ACC112 (cell line): ENCODE measurements at regions not wholly inside any gene's neighbourhood (a gene's known extent, or its start where the extent isn't known, plus 50 kb on each side); places are given as distances from the start of the nearest gene placed in this dataset.
"Not testable (repeated sequence)": the region's sequence is repeated elsewhere in the genome, so short reads cannot be mapped to it uniquely, and the experiment has no call there.

Experiments
- H2AFZ ChIP-seq: fragments of 200-600 bp; sonication (generic); one replicate; pipeline ENCODE4 v1.6.0; 2017; ENCODE audit warnings: antibody characterized with exemption, low read length; ENCODE audit not compliant: unreplicated experiment
- H3K27ac ChIP-seq: fragments of 200-600 bp; sonication (generic); 2 replicates; pipeline ENCODE4 v1.5.1; 2014; ENCODE audit warnings: low read depth, mild to moderate bottlenecking, antibody characterized with exemption, low read length, moderate library complexity
- H3K27me3 ChIP-seq: fragments of 200-600 bp; sonication (generic); 2 replicates; pipeline ENCODE4 v1.6.1; 2014; ENCODE audit warnings: mild to moderate bottlenecking, antibody characterized with exemption, low read length, moderate library complexity, mixed read lengths; ENCODE audit not compliant: insufficient read depth
- H3K36me3 ChIP-seq: fragments of 200-600 bp; sonication (generic); 2 replicates; pipeline ENCODE4 v1.6.1; 2016; ENCODE audit warnings: mild to moderate bottlenecking, antibody characterized with exemption, low read length, moderate library complexity, mixed read lengths; ENCODE audit not compliant: insufficient read depth
- H3K4me1 ChIP-seq: fragments of 200-600 bp; sonication (generic); one replicate; pipeline ENCODE4 v1.6.1; 2016; ENCODE audit warnings: low read length, mixed read lengths; ENCODE audit not compliant: insufficient read depth, unreplicated experiment, control insufficient read depth
- H3K4me3 ChIP-seq: fragments of 200-600 bp; sonication (generic); 2 replicates; pipeline ENCODE4 v1.5.1; 2014; ENCODE audit warnings: mild to moderate bottlenecking, low read depth, low read length
- H3K79me2 ChIP-seq: fragments of 200-600 bp; sonication (generic); one replicate; pipeline ENCODE4 v1.6.0; 2016; ENCODE audit warnings: low read length; ENCODE audit not compliant: control insufficient read depth, unreplicated experiment, insufficient read depth

GRCh38 chr1:101185421-101185820 is 51.4 kb upstream of the S1PR1 start:
- Histone ChIP-seq H2AFZ (no peak overlapping the region), H3K27ac (no peak overlapping the region), H3K79me2 (no peaks in the 10 kb centered on the region), H3K4me1 (peaks cover 23% of the 10 kb centered on the region), H3K4me3 (no peak overlapping the region), H3K36me3 (no peaks in the 10 kb centered on the region), H3K27me3 (no peaks in the 10 kb centered on the region)

GRCh38 chr1:101183388-101183699 is 53.5 kb upstream of the S1PR1 start:
- Histone ChIP-seq H3K36me3 (no peaks in the 10 kb centered on the region), H2AFZ (peak overlapping the region; percentile 6), H3K79me2 (no peaks in the 10 kb centered on the region), H3K27me3 (no peaks in the 10 kb centered on the region), H3K4me3 (peak overlapping the region; percentile 51; the same call in 1 of the 2 replicates), H3K27ac (no peak overlapping the region), H3K4me1 (peaks cover 32% of the 10 kb centered on the region)

- Histone ChIP-seq H2AFZ (no peak overlapping the region), H3K79me2 (no peaks in the 10 kb centered on the region), H3K36me3 (no peaks in the 10 kb centered on the region), H3K27ac (no peak overlapping the region), H3K4me3 (peak overlapping the region; percentile 51; the same call in 1 of the 2 replicates), H3K4me1 (peaks cover 29% of the 10 kb centered on the region), H3K27me3 (no peaks in the 10 kb centered on the region)
Measured at GRCh38 chr1:101182627-101183387, 54.0 kb upstream of the S1PR1 start.

GRCh38 chr1:101181930-101182329 is 54.9 kb upstream of the S1PR1 start:
- H2AFZ ChIP-seq = no peak overlapping the region
- H3K36me3 ChIP-seq = no peaks in the 10 kb centered on the region

GRCh38 chr1:101178688-101179491 is 57.9 kb upstream of the S1PR1 start:
- Histone ChIP-seq H3K4me3 (no peak overlapping the region), H3K79me2 (no peaks in the 10 kb centered on the region), H3K4me1 (peaks cover 31% of the 10 kb centered on the region), H3K36me3 (no peaks in the 10 kb centered on the region), H3K27ac (no peak overlapping the region), H2AFZ (peak overlapping the region; percentile 83), H3K27me3 (no peaks in the 10 kb centered on the region)

More at GRCh38 chr1:101181930-101182329, 54.9 kb upstream of the S1PR1 start:
- no peak overlapping the region for H3K4me3 ChIP-seq
- peaks cover 28% of the 10 kb centered on the region for H3K4me1 ChIP-seq
- no peaks in the 10 kb centered on the region for H3K79me2 ChIP-seq
- H3K27ac ChIP-seq = no peak overlapping the region
- no peaks in the 10 kb centered on the region for H3K27me3 ChIP-seq

- no peak overlapping the region for H3K4me3 ChIP-seq
- H3K79me2 ChIP-seq = no peaks in the 10 kb centered on the region
- peak overlapping the region; percentile 83 for H2AFZ ChIP-seq
- H3K4me1 ChIP-seq = peaks cover 31% of the 10 kb centered on the region
- no peak overlapping the region for H3K27ac ChIP-seq
- H3K36me3 ChIP-seq = no peaks in the 10 kb centered on the region
- no peaks in the 10 kb centered on the region for H3K27me3 ChIP-seq
Measured at GRCh38 chr1:101178341-101178687, 58.5 kb upstream of the S1PR1 start.

- no peaks in the 10 kb centered on the region for H3K36me3 ChIP-seq
- peak overlapping the region; percentile 74 for H2AFZ ChIP-seq
- H3K4me3 ChIP-seq = no peak overlapping the region
- peaks cover 24% of the 10 kb centered on the region for H3K4me1 ChIP-seq
- H3K27ac ChIP-seq = peak overlapping the region; percentile 71; the same call in 1 of the 2 replicates
- H3K79me2 ChIP-seq = no peaks in the 10 kb centered on the region
- no peaks in the 10 kb centered on the region for H3K27me3 ChIP-seq
Measured at GRCh38 chr1:101175886-101176285, 60.9 kb upstream of the S1PR1 start.

- H3K27ac ChIP-seq = peak overlapping the region; percentile 71
Measured at GRCh38 chr1:101175466-101175865, 61.4 kb upstream of the S1PR1 start.

GRCh38 chr1:101174722-101175121 is 62.1 kb upstream of the S1PR1 start:
- H2AFZ ChIP-seq = peak overlapping the region; percentile 51
- no peaks in the 10 kb centered on the region for H3K36me3 ChIP-seq
- H3K27me3 ChIP-seq = no peaks in the 10 kb centered on the region
- H3K79me2 ChIP-seq = no peaks in the 10 kb centered on the region
- peaks cover 24% of the 10 kb centered on the region for H3K4me1 ChIP-seq
- H3K4me3 ChIP-seq = no peak overlapping the region
- peak overlapping the region; percentile 71 for H3K27ac ChIP-seq

More at GRCh38 chr1:101175466-101175865, 61.4 kb upstream of the S1PR1 start:
- no peaks in the 10 kb centered on the region for H3K36me3 ChIP-seq
- peaks cover 24% of the 10 kb centered on the region for H3K4me1 ChIP-seq
- H3K4me3 ChIP-seq = no peak overlapping the region
- no peaks in the 10 kb centered on the region for H3K27me3 ChIP-seq
- peak overlapping the region; percentile 74 for H2AFZ ChIP-seq
- no peaks in the 10 kb centered on the region for H3K79me2 ChIP-seq

- not testable (repeated sequence) for H3K27me3 ChIP-seq, H3K79me2 ChIP-seq, H3K36me3 ChIP-seq, H3K4me3 ChIP-seq
- peak overlapping the region; percentile 51 for H2AFZ ChIP-seq
- H3K27ac ChIP-seq = peak overlapping the region; percentile 71; the same call in 1 of the 2 replicates
- peaks cover 23% of the 10 kb centered on the region for H3K4me1 ChIP-seq
Measured at GRCh38 chr1:101174298-101174697, 62.5 kb upstream of the S1PR1 start.
